K562 (cell line): ENCODE measurements at regions not wholly inside any gene's neighbourhood (a gene's known extent, or its start where the extent isn't known, plus 50 kb on each side); places are given as distances from the start of the nearest gene placed in this dataset.

Source experiments
- ATAC-seq: fragments of 200-7000 bp; cut with Tn5 transposase; 3 replicates; pipeline ENCODE4 v1.9.1; 2020; ENCODE audit warnings: moderate library complexity
- BruUV-seq: library from RNA; stranded (reverse); fragments of 400-500 nt; replicated peaks from 2 replicates; lab custom pipeline; 2021; lab: Mats Ljungman, UMichigan
- CTCF ChIA-PET: fragments of 300-600 bp; formaldehyde crosslinking; extraction: SDS; loops from one replicate; lab custom pipeline; 2021; ENCODE audit warnings: low intra/inter-chr PET ratio; lab: Yijun Ruan, JAX
- POLR2A ChIA-PET: fragments of 300-600, 350-650 bp; sonication (Branson Sonifier 250); formaldehyde crosslinking; extraction: SDS; loops from one replicate; lab custom pipeline; 2021; ENCODE audit warnings: antibody characterized with exemption, inconsistent platforms; lab: Yijun Ruan, JAX
- DNase-seq, 4 experiments: peaks; one replicate each; pipeline versions ENCODE4 v3.0.0 to v3.0.0-alpha.2; 2011 to 2018; ENCODE audit warnings: low spot score in 3 of 4, mixed read lengths in 3 of 4; ENCODE audit errors: extremely low read depth in 1 of 4
- FAIRE-seq: peaks from 2 replicates; lab custom pipeline; 2011; peaks lifted over from hg19 to GRCh38; lab: Jason Lieb, UNC
- H2AFZ ChIP-seq: 2 replicates; pipeline ENCODE4 v1.6.0; 2011; ENCODE audit warnings: low read depth, low read length, control low read depth, inconsistent platforms
- H3K27ac ChIP-seq: fragments of 200-600 bp; 3 replicates; pipeline ENCODE4 v1.8.0; 2011; ENCODE audit warnings: low read depth, mild to moderate bottlenecking, control low read depth, inconsistent platforms, low read length, moderate library complexity, mixed read lengths; ENCODE audit errors: extremely low read depth
- H3K27me3 ChIP-seq, 2 experiments: fragments of 300-600 bp in 1 of 2; 2 replicates in 1 of 2; 3 replicates in 1 of 2; pipeline versions ENCODE4 v1.6.0 to v1.8.0; 2011; ENCODE audit warnings: inconsistent platforms in 2 of 2, low read length in 2 of 2, mild to moderate bottlenecking in 1 of 2, mixed read lengths in 1 of 2, moderate library complexity in 1 of 2; ENCODE audit not compliant: control insufficient read depth in 2 of 2, insufficient read depth in 2 of 2
- H3K36me3 ChIP-seq: fragments of 300-600 bp; 3 replicates; pipeline ENCODE4 v1.8.0; 2011; ENCODE audit warnings: mild to moderate bottlenecking, low read length, inconsistent platforms; ENCODE audit not compliant: control insufficient read depth, insufficient read depth
- H3K4me1 ChIP-seq, 2 experiments: fragments of 200-600 bp in 1 of 2; replicated peaks in 1 of 2; 2 replicates in 1 of 2; 3 replicates in 1 of 2; pipeline versions ENCODE4 v1.5.1 to v1.8.0; 2011; ENCODE audit warnings: inconsistent platforms in 2 of 2, low read length in 2 of 2, mild to moderate bottlenecking in 1 of 2, mixed read lengths in 1 of 2, moderate library complexity in 1 of 2; ENCODE audit not compliant: control insufficient read depth in 2 of 2, insufficient read depth in 2 of 2
- H3K4me2 ChIP-seq: 2 replicates; pipeline ENCODE4 v1.6.1; 2011; ENCODE audit warnings: low read length, control low read depth, inconsistent platforms, mixed read lengths; ENCODE audit not compliant: insufficient read depth
- H3K4me3 ChIP-seq: fragments of 200-600 bp; sonication (generic), shearing (Covaris generic); 2 replicates; pipeline ENCODE4 v1.5.1; 2016; ENCODE audit warnings: control low read depth, inconsistent platforms
- H3K79me2 ChIP-seq: fragments of 200-600 bp; 3 replicates; pipeline ENCODE4 v1.8.0; 2011; ENCODE audit warnings: low read length, inconsistent platforms; ENCODE audit not compliant: control insufficient read depth, insufficient read depth
- H3K9ac ChIP-seq, 2 experiments: 2 replicates each; pipeline versions ENCODE4 v1.6.0 to v1.6.1; 2011; ENCODE audit warnings: low read depth in 2 of 2, low read length in 2 of 2, control low read depth in 1 of 2, inconsistent platforms in 1 of 2, mild to moderate bottlenecking in 1 of 2, mixed read lengths in 1 of 2; ENCODE audit not compliant: insufficient read depth in 1 of 2
- H3K9me1 ChIP-seq: one replicate; pipeline ENCODE4 v1.6.0; 2011; ENCODE audit warnings: inconsistent platforms, mild to moderate bottlenecking, low read length, moderate library complexity; ENCODE audit not compliant: control insufficient read depth, insufficient read depth
- H3K9me3 ChIP-seq: replicated peaks from 2 replicates; pipeline ENCODE4 v1.5.1; 2011; ENCODE audit warnings: low read depth, low read length, inconsistent platforms; ENCODE audit not compliant: control insufficient read depth, insufficient read depth
- H4K20me1 ChIP-seq: replicated peaks from 2 replicates; pipeline ENCODE4 v1.6.1; 2011; ENCODE audit warnings: low read length, inconsistent platforms, mixed read lengths; ENCODE audit not compliant: control insufficient read depth, insufficient read depth
- CBX8 ChIP-seq: fragments of 200-600 bp; sonication (generic); IDR thresholded peaks from 2 replicates; pipeline ENCODE4 v1.6.1; 2012; ENCODE audit warnings: borderline replicate concordance, mixed run types, low read depth, mild to moderate bottlenecking, moderate library complexity, mixed read lengths, low read length, control low read depth, inconsistent platforms; ENCODE audit not compliant: poor library complexity, severe bottlenecking; ENCODE audit errors: extremely low read depth
- CEBPB ChIP-seq: fragments of 450-650 bp; IDR thresholded peaks from 2 replicates; pipeline ENCODE4 v1.6.1; 2016; ENCODE audit warnings: missing genetic modification characterization, missing compliant biosample characterization
- DDX20 ChIP-seq: fragments of 450-650 bp; IDR thresholded peaks from 2 replicates; pipeline ENCODE4 v1.6.1; 2016; ENCODE audit warnings: missing genetic modification characterization, low read depth, mild to moderate bottlenecking, missing compliant biosample characterization, moderate library complexity
- EP400 ChIP-seq: fragments of 450-650 bp; IDR thresholded peaks from 2 replicates; pipeline ENCODE4 v1.6.1; 2017; ENCODE audit warnings: antibody characterized with exemption, mild to moderate bottlenecking, moderate library complexity
- HIVEP1 ChIP-seq: fragments of 250-450 bp; sonication (Bioruptor Pico); IDR thresholded peaks from 2 replicates; pipeline ENCODE4 v1.4.0; 2020; ENCODE audit warnings: mild to moderate bottlenecking
- HNRNPH1 ChIP-seq: fragments of 200-400 bp; formaldehyde crosslinking; optimal IDR thresholded peaks from 2 replicates; pipeline ENCODE3; 2017; ENCODE audit warnings: low read depth, mild to moderate bottlenecking, low read length, moderate library complexity
- PYGO2 ChIP-seq: fragments of 450-650 bp; IDR thresholded peaks from 2 replicates; pipeline ENCODE4 v1.6.1; 2016; ENCODE audit warnings: mild to moderate bottlenecking, missing genetic modification characterization, moderate library complexity, missing compliant biosample characterization
- TOE1 ChIP-seq, 2 experiments: fragments of 450-650 bp in 1 of 2; sonication (generic) in 1 of 2; formaldehyde crosslinking in 1 of 2; IDR thresholded peaks; 2 replicates each; pipeline versions ENCODE4 v1.7.1 to v1.8.0; 2016 to 2022; ENCODE audit warnings: borderline replicate concordance in 2 of 2, mild to moderate bottlenecking in 2 of 2, antibody characterized with exemption in 1 of 2, inconsistent platforms in 1 of 2, low read depth in 1 of 2, missing genetic modification reagents in 1 of 2, moderate library complexity in 1 of 2
- ZFP30 ChIP-seq: fragments of 250-450 bp; sonication (Bioruptor Pico); IDR thresholded peaks from 2 replicates; pipeline ENCODE4 v1.8.0; 2022; ENCODE audit warnings: moderate library complexity, mild to moderate bottlenecking, inconsistent platforms, borderline replicate concordance
- ZNF175 ChIP-seq: fragments of 200-800 bp; sonication (Bioruptor generic); IDR thresholded peaks from 2 replicates; pipeline ENCODE4 v1.6.1; 2016; ENCODE audit warnings: low read depth, mild to moderate bottlenecking, missing genetic modification characterization, missing compliant biosample characterization
- ZNF217 ChIP-seq: sonication (generic); formaldehyde crosslinking; IDR thresholded peaks from 2 replicates; pipeline ENCODE4 v1.8.0; 2022; ENCODE audit warnings: mild to moderate bottlenecking, missing genetic modification reagents
- WGBS: fragments of 100-300 bp; shearing (Covaris generic); methylation state at CpG from one replicate; pipeline ENCODE4 v1.1.6; 2016; ENCODE audit warnings: low coverage, mixed read lengths; ENCODE audit not compliant: insufficient coverage; ENCODE audit errors: missing lambda C conversion rate; 5-methylcytosine and 5-hydroxymethylcytosine counted together
- in situ Hi-C: fragments of 300-500 bp; cut with MboI; formaldehyde crosslinking; loops from 4 replicates; pipeline ENCODE4 v1.15.0; 2018; ENCODE audit warnings: inconsistent platforms, mixed read lengths
- intact Hi-C: fragments of 100-400 bp; cut with micrococcal nuclease; formaldehyde crosslinking; loops from 2 replicates; pipeline ENCODE4 v1.14.2; 2022
- TF ChIP-seq, protein P1 (sequence below): sonication (generic); formaldehyde crosslinking; IDR thresholded peaks from 2 replicates; pipeline ENCODE4 v1.8.1; 2023; ENCODE audit warnings: missing genetic modification reagents, mild to moderate bottlenecking, borderline replicate concordance

DNA sequence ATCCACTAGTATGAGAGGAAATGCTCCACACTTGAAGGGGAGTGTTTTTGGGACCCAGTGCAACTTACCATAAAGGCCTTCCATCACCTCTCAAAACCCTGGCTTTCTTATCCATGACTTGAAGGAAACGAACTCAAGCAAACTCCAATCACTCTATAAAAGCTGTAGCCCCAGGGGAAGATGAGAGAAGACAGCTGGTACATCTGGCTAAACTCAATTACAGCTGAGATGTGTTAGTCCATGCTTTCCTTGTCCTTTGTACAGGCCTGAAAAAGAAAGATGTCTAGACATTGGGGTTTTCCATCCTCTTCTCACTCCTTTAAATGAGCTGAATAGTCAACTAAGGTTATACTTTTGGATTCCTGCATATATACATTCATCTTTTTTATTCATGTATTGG, 89.5 kb upstream of the ANKRD30A start (continued):
- TF ChIP-seq, protein P1, sequence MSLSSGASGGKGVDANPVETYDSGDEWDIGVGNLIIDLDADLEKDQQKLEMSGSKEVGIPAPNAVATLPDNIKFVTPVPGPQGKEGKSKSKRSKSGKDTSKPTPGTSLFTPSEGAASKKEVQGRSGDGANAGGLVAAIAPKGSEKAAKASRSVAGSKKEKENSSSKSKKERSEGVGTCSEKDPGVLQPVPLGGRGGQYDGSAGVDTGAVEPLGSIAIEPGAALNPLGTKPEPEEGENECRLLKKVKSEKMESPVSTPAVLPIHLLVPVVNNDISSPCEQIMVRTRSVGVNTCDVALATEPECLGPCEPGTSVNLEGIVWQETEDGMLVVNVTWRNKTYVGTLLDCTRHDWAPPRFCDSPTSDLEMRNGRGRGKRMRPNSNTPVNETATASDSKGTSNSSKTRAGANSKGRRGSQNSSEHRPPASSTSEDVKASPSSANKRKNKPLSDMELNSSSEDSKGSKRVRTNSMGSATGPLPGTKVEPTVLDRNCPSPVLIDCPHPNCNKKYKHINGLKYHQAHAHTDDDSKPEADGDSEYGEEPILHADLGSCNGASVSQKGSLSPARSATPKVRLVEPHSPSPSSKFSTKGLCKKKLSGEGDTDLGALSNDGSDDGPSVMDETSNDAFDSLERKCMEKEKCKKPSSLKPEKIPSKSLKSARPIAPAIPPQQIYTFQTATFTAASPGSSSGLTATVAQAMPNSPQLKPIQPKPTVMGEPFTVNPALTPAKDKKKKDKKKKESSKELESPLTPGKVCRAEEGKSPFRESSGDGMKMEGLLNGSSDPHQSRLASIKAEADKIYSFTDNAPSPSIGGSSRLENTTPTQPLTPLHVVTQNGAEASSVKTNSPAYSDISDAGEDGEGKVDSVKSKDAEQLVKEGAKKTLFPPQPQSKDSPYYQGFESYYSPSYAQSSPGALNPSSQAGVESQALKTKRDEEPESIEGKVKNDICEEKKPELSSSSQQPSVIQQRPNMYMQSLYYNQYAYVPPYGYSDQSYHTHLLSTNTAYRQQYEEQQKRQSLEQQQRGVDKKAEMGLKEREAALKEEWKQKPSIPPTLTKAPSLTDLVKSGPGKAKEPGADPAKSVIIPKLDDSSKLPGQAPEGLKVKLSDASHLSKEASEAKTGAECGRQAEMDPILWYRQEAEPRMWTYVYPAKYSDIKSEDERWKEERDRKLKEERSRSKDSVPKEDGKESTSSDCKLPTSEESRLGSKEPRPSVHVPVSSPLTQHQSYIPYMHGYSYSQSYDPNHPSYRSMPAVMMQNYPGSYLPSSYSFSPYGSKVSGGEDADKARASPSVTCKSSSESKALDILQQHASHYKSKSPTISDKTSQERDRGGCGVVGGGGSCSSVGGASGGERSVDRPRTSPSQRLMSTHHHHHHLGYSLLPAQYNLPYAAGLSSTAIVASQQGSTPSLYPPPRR (CRISPR knock-in tag): no peak
- TF ChIP-seq CBX8 (no peak), ZNF217 (CRISPR knock-in tag) (no peak), HIVEP1 (CRISPR knock-in tag) (no peak), DDX20 (tag) (no peak)

DNA sequence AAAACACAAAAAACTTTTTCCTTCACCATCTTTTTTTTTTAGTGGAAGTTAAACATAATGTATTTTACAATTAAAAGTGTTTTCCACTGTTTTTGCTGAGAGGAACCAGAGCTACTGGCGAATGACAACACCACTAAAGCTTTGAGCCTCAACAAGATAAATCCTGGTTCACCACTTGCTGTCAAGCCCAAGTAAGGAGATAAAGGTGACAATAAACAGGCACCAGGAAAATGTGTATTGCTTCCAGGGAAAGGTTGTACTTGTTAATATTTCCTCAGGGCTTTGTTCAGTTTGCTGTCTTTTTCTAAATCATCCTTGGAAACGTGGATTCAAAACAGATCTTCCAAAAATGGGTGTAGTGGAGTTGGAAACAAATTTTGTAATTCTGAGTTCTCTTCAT, 109.9 kb upstream of the ANKRD30A start:
- ChIA-PET CTCF (no interaction called here), POLR2A (no interaction called here)
- H3K27ac ChIP-seq: no peak overlapping the region
- no peak overlapping the region for H2AFZ ChIP-seq
- no peaks in the 10 kb centered on the region for H4K20me1 ChIP-seq
- no peak overlapping the region for H3K4me3 ChIP-seq
- H3K4me2 ChIP-seq: no peak overlapping the region
- no peaks in the 10 kb centered on the region for H3K4me1 ChIP-seq
- no TSS peak for BruUV-seq
- no peaks in the 10 kb centered on the region for H3K36me3 ChIP-seq
- no peak overlapping the region for H3K9ac ChIP-seq
- H3K9me3 ChIP-seq: no peaks in the 10 kb centered on the region
- 0% methylated on average over 2 of the region's 2 CpGs for WGBS
- DNase-seq (no peak), ATAC-seq (no peak), FAIRE-seq (no peak)
- H3K27me3 ChIP-seq: no peaks in the 10 kb centered on the region
- no peaks in the 10 kb centered on the region for H3K79me2 ChIP-seq
- in situ Hi-C loops: no loop called here
- H3K9me1 ChIP-seq: no peaks in the 10 kb centered on the region
- intact Hi-C loops: no loop called here
- TF ChIP-seq HNRNPH1 (no peak), EP400 (no peak), CEBPB (no peak), ZFP30 (no peak), TOE1 (IDR thresholded peaks at IDR 0.05; ENCODE audit: borderline replicate concordance) (no peak), TOE1 (CRISPR knock-in tag; IDR thresholded peaks at IDR 0.05; ENCODE audit: borderline replicate concordance, low read depth) (no peak), PYGO2 (tag) (no peak), ZNF175 (no peak)
